ENCODE measurements at regions not wholly inside any gene's neighbourhood (a gene's known extent, or its start where the extent isn't known, plus 50 kb on each side); places are given as distances from the start of the nearest gene placed in this dataset.
"Not testable (repeated sequence)": the region's sequence is repeated elsewhere in the genome, so short reads cannot be mapped to it uniquely, and the experiment has no call there.

DNA sequence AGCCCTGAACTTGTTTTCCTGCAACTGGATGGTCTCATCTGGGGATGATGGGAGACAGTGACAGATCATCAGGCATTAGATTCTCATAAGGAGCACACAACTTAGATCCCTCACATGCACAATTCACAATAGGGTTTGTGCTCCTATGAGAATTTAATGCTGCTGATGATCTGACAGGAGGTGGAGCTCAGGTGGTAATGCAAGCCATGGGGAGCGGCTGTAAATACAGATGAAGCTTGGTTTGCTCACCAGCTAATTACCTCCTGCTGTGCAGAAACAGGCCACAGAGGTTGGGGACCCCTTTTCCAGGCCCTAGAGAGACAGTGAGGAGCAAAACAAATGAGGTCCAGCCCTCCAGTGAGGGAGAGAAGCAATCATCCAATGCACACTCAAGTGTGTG is 168.6 kb downstream of the RGS9 start:
- TF ChIP-seq, protein P1, sequence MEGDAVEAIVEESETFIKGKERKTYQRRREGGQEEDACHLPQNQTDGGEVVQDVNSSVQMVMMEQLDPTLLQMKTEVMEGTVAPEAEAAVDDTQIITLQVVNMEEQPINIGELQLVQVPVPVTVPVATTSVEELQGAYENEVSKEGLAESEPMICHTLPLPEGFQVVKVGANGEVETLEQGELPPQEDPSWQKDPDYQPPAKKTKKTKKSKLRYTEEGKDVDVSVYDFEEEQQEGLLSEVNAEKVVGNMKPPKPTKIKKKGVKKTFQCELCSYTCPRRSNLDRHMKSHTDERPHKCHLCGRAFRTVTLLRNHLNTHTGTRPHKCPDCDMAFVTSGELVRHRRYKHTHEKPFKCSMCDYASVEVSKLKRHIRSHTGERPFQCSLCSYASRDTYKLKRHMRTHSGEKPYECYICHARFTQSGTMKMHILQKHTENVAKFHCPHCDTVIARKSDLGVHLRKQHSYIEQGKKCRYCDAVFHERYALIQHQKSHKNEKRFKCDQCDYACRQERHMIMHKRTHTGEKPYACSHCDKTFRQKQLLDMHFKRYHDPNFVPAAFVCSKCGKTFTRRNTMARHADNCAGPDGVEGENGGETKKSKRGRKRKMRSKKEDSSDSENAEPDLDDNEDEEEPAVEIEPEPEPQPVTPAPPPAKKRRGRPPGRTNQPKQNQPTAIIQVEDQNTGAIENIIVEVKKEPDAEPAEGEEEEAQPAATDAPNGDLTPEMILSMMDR (IDR thresholded peaks at IDR 0.05) = no peak
- no peaks in the 10 kb centered on the region for H3K9me3 Mint-ChIP-seq
- ChIA-PET CTCF (interaction anchor here (1.3 kb wide), 1 partner anchor 11 kb away, joined by 9 read pairs; no protein-coding TSS in a partner anchor), POLR2A (no interaction called here)
- no peak overlapping the region for H3K27ac Mint-ChIP-seq
- H3K27me3 Mint-ChIP-seq = peaks cover 11% of the 10 kb centered on the region
- intact Hi-C loops (cut with micrococcal nuclease) = no loop called here
- no peak overlapping the region for H3K4me3 Mint-ChIP-seq
- H3K36me3 Mint-ChIP-seq (ENCODE audit: low read depth) = no peaks in the 10 kb centered on the region
- ATAC-seq (no peak), DNase-seq (no peak)
- H3K4me1 Mint-ChIP-seq (ENCODE audit: low read depth) = no peaks in the 10 kb centered on the region

DNA sequence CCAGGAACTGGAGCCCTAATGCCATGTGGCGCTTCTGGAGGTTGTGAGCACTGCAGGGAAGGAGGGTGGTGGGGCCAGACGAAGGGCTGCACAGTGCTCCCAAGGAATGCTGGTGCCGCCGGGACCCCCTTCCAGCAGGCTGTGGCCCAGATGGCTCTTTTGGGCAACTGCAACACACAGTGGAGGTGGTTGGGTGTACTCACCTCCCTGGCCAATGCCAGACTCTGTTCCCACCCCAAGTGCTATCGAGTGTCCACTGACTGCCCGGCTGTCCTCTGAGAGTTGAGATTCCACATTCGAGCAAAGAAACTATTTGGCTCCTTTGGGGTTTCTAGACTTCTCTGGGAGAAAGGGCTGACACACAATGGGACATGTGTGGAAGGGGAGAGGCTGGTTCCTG is 167.9 kb downstream of the RGS9 start:
- intact Hi-C loops (cut with micrococcal nuclease) = no loop called here
- no peaks in the 10 kb centered on the region for H3K36me3 Mint-ChIP-seq (ENCODE audit: low read depth)
- CTCF ChIA-PET = interaction anchor here (1.3 kb wide), 1 partner anchor 11 kb away, joined by 9 read pairs; no protein-coding TSS in a partner anchor

DNA sequence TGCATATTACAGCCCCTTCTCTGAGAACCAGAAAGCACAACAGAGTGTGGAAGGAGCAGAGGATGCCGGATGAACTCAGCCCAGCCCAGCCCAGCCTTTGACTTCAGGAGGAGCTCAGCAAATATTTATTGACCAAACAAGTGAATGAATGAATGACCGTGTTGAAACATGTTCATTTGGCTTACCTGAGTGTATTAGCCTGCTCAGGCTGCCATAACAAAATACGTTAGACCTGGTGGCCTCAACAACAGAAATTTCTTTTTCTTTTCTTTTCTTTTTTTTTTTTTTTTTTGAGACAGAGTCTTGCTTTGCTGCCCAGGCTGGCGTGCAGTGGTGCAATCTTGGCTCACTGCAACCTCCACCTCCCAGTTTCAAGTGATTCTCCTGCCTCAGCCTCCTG is 164.7 kb downstream of the RGS9 start:
- H3K36me3 Mint-ChIP-seq (ENCODE audit: low read depth); H3K9me3 Mint-ChIP-seq; H3K4me1 Mint-ChIP-seq (ENCODE audit: low read depth); H3K27me3 Mint-ChIP-seq; H3K4me3 Mint-ChIP-seq; DNase-seq; H3K27ac Mint-ChIP-seq; intact Hi-C loops (cut with micrococcal nuclease); ATAC-seq: not testable (repeated sequence)
- POLR2A ChIA-PET = interaction anchor here (1.4 kb wide), 1 partner anchor 13 kb away, joined by 4 read pairs; no protein-coding TSS in a partner anchor
- CTCF ChIA-PET = interaction anchor here (2.1 kb wide), 1 partner anchor 9 kb away, joined by 4 read pairs; no protein-coding TSS in a partner anchor

More for the DNA sequence above, 167.9 kb downstream of the RGS9 start:
- Mint-ChIP-seq H3K9me3 (no peaks in the 10 kb centered on the region), H3K4me3 (no peak overlapping the region), H3K27ac (no peak overlapping the region), H3K27me3 (peaks cover 8% of the 10 kb centered on the region), H3K4me1 (ENCODE audit: low read depth) (no peaks in the 10 kb centered on the region)
- DNase-seq (no peak), ATAC-seq (no peak)
- POLR2A ChIA-PET = no interaction called here
- TF ChIP-seq, protein P1 (IDR thresholded peaks at IDR 0.05) = no peak

DNA sequence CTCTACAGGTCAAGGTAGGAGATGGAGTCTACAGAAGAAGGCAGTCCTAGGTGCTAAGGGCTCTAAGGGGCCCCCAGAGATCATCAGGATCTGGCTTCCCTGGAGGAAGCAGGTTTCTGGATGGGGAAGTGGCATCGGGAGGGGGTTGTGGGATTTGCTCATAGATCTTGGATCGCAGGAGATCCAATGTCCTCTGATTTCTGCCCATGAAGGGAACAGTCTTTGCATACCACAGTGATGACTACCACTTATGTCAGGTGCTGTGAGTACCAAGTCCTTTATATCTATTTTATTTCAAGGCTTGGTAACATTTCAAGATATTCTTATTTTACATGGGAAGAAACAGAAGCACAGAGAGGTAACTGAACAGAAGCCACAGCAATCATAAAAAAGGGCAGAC is 164.0 kb downstream of the RGS9 start:
- H3K36me3 Mint-ChIP-seq (ENCODE audit: low read depth) = no peaks in the 10 kb centered on the region
- H3K4me3 Mint-ChIP-seq = no peak overlapping the region
- DNase-seq (no peak), ATAC-seq (no peak)
- peaks cover 8% of the 10 kb centered on the region for H3K27me3 Mint-ChIP-seq
- TF ChIP-seq, protein P1 (IDR thresholded peaks at IDR 0.05) = no peak
- ChIA-PET POLR2A (interaction anchor here (1.4 kb wide), 1 partner anchor 14 kb away, joined by 4 read pairs; no protein-coding TSS in a partner anchor), CTCF (interaction anchor here (2.1 kb wide), 1 partner anchor 8 kb away, joined by 4 read pairs; no protein-coding TSS in a partner anchor)
- no peaks in the 10 kb centered on the region for H3K9me3 Mint-ChIP-seq
- intact Hi-C loops (cut with micrococcal nuclease) = no loop called here
- H3K4me1 Mint-ChIP-seq (ENCODE audit: low read depth) = no peaks in the 10 kb centered on the region
- no peak overlapping the region for H3K27ac Mint-ChIP-seq

DNA sequence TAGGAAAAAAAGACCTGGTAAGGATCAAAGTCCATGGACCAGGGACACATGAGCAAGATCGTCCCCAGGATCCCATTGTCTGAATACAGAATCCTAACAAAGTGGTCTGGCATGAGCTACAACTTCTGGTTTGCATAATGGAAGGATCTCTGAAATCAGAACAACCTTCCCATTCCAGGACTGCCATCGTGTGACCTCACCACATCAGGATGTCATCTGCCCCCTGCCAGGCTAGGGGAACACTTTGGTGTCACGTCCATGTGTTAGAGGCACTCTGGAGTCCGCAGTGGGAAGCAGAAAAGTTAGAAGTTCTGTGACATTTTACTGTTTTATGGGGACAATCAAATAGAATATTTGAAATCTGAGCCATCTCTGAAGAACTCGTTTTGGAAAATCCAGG is 160.7 kb downstream of the RGS9 start:
- intact Hi-C loops (cut with micrococcal nuclease) = loop anchor here (10.0 kb wide), 1 partner anchor 687 kb away; no protein-coding TSS in a partner anchor
- CTCF ChIA-PET = interaction anchor here (0.6 kb wide), 1 partner anchor 10 kb away, joined by 3 read pairs; no protein-coding TSS in a partner anchor

More for the DNA sequence above, 160.7 kb downstream of the RGS9 start:
- ATAC-seq (no peak), DNase-seq (no peak)
- TF ChIP-seq, protein P1 (IDR thresholded peaks at IDR 0.05) = no peak
- Mint-ChIP-seq H3K4me3 (no peak overlapping the region), H3K4me1 (ENCODE audit: low read depth) (no peaks in the 10 kb centered on the region), H3K9me3 (no peaks in the 10 kb centered on the region), H3K27me3 (peaks cover 7% of the 10 kb centered on the region), H3K27ac (no peak overlapping the region), H3K36me3 (ENCODE audit: low read depth) (no peaks in the 10 kb centered on the region)
- POLR2A ChIA-PET = no interaction called here

Measured in activated CD8-positive, alpha-beta T cell treated with anti-CD3 and anti-CD28 coated beads for 36 hours (primary cell).